ENCODE measurements at regions not wholly inside any gene's neighbourhood (a gene's known extent, or its start where the extent isn't known, plus 50 kb on each side); places are given as distances from the start of the nearest gene placed in this dataset.
"Not testable (repeated sequence)": the region's sequence is repeated elsewhere in the genome, so short reads cannot be mapped to it uniquely, and the experiment has no call there.

- DNase-seq (ENCODE audit: low read depth in 4 of 4, low spot score in 1 of 4) = no peak
Measured at GRCh38 chr22:25281675-25282345, 62.4 kb downstream of the CRYBB2 start.

DNA sequence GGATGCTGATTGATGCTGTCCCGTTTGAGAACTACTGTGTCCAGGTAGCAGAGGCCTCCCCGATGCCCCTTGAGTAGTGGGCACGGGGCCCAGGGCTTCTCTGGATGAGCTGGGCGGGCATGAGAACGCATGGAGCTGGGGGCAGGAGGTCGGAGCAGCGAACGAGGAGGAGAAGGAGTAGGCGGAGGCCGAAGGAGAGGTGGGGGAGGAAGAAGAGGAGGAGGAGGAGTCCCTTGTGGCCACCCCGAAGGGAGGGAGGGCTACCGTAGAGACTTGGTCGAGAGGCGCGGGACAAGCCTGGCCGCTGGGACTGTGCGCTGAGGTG is 62.9 kb downstream of the CRYBB2 start:
- DNase-seq (ENCODE audit: low read depth in 4 of 4, low spot score in 1 of 4) = no peak

- DNase-seq (ENCODE audit: low read depth in 4 of 4, low spot score in 1 of 4) = no peak
Measured at GRCh38 chr22:25282671-25283561, 63.5 kb downstream of the CRYBB2 start.

GRCh38 chr22:25288481-25288880 is 69.0 kb downstream of the CRYBB2 start:
- not testable (repeated sequence) for DNase-seq (ENCODE audit: low read depth in 4 of 4, low spot score in 1 of 4)

GRCh38 chr22:25301912-25302311 is 82.5 kb downstream of the CRYBB2 start:
- not testable (repeated sequence) for DNase-seq (ENCODE audit: low read depth in 4 of 4, low spot score in 1 of 4)

GRCh38 chr22:25309586-25309985 is 90.1 kb downstream of the CRYBB2 start:
- not testable (repeated sequence) for DNase-seq (ENCODE audit: low read depth in 4 of 4, low spot score in 1 of 4)

DNA sequence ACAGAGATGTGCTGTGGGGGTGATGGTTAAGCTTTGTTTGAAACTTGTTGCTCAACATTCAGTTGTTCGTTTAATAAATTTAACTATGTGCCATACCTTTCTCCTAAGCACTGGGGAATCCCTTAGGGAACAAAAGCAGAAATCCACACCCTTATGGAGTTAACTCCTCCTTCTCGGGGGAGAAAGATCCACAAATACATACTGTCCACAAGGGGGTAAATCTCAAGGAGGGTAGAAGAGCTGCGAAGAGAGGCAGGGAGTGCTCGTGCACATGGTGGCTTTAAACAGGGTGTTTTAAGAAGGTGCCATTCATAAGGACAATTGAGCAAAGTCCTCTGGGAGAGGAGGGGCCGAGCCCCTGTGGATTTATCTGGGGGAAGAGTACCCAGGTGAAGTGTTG is 92.5 kb downstream of the CRYBB2 start:
- not testable (repeated sequence) for DNase-seq (ENCODE audit: low read depth in 4 of 4, low spot score in 1 of 4)

GRCh38 chr22:25318081-25318823 is 98.8 kb downstream of the CRYBB2 start:
- DNase-seq (ENCODE audit: low read depth in 4 of 4, low spot score in 1 of 4) = no peak

DNA sequence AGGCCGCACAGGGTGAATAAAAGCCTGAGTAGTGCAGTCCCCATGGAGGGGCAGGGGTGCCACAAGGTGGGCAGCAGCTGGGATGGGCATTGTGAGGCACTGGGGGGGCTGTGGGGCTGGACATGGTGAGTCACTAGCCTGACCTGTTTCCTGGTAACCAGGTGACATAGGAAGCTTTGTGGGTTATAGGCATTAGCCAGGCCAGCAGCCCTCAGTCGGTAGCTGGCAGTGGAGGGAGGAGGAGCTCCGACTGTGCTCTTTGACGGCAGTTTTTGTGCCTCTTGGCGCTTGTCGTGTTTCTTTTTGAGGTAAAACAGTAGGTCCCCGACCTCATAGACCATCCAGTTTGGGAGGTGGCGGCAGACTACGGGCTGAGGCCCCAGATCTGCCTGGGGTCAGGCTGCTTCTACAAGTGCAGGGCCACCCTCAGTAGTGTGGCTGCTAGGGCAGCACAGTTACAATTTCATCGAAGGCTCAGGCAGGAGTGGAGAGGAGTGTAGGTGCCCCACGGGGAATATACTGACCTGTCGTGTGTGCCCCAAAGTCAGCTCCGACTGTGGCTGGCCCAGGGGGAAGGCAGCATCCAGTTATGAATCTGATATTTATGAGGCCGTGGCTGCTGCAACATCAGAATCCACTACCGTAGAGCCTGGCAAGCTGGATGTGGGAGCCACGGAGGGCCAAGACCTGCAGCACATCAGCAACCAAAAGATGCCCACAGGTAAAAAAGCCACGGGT is 107.7 kb downstream of the CRYBB2 start:
- DNase-seq (ENCODE audit: low read depth in 4 of 4, low spot score in 1 of 4) = no peak

DNA sequence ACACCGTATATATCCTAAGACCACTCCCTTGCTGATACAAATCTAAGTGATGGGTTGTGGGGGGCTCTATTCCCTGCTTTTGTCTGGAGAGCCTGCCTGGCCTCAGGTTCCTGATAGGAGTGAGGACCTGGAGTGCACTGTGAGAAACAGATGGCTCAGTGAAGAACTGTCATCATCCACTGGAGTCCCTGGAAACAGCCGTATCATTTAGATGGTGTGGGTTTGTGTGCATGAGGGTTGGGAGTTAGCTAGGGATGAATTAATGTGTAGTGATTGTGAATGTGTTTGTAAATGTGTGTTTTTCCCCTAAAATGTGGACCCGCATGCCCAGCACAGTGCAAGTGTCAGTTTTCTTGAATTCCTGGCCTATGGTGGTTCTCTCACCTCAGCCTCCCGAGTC is 111.6 kb downstream of the CRYBB2 start:
- no peak for DNase-seq (ENCODE audit: low read depth in 4 of 4, low spot score in 1 of 4)

DNA sequence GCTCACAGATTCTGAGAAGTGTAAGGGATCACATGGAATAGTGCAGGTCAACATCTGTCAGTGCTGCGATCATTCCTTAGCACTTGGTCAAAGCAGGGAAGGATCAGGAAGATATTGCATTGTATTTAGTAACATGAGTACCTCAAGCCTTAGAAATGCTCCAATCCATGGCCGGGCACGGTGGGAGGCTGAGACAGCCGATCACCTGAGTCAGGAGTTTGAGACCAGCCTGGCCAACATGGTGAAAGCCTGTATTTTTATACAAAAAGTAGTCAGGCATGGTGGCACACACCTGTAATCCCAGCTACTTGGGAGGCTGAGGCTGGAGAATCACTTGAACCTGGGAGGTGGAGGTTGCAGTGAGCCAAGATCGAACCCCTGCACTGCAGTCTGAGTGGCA is 112.5 kb downstream of the CRYBB2 start:
- not testable (repeated sequence) for DNase-seq (ENCODE audit: low read depth in 4 of 4, low spot score in 1 of 4)

GRCh38 chr22:25332386-25332785 is 112.9 kb downstream of the CRYBB2 start:
- DNase-seq (ENCODE audit: low read depth in 4 of 4, low spot score in 1 of 4) = no peak

GRCh38 chr22:25334162-25334490 is 114.7 kb downstream of the CRYBB2 start:
- peak; percentile 5 to 48 (median 24) for DNase-seq (ENCODE audit: low read depth in 4 of 4, low spot score in 1 of 4)

- DNase-seq (ENCODE audit: low read depth in 4 of 4, low spot score in 1 of 4) = not testable (repeated sequence)
Measured at GRCh38 chr22:25334631-25335030, 115.2 kb downstream of the CRYBB2 start.

GRCh38 chr22:25335276-25335675 is 115.8 kb downstream of the CRYBB2 start:
- not testable (repeated sequence) for DNase-seq (ENCODE audit: low read depth in 4 of 4, low spot score in 1 of 4)

DNA sequence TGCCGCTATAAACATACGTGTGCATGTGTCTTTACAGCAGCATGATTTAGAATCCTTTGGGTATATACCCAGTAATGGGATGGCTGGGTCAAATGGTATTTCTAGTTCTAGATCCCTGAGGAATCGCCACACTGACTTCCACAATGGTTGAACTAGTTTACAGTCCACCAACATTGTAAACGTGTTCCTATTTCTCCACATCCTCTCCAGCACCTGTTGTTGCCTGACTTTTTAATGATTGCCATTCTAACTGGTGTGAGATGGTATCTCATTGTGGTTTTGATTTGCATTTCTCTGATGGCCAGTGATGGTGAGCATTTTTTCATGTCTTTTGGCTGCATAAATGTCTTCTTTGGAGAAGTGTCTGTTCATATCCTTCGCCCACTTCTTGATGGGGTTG is 121.1 kb downstream of the CRYBB2 start:
- DNase-seq (ENCODE audit: low read depth in 4 of 4, low spot score in 1 of 4) = not testable (repeated sequence)

- DNase-seq (ENCODE audit: low read depth in 4 of 4, low spot score in 1 of 4) = not testable (repeated sequence)
Measured at GRCh38 chr22:25344366-25344765, 124.9 kb downstream of the CRYBB2 start.

DNA sequence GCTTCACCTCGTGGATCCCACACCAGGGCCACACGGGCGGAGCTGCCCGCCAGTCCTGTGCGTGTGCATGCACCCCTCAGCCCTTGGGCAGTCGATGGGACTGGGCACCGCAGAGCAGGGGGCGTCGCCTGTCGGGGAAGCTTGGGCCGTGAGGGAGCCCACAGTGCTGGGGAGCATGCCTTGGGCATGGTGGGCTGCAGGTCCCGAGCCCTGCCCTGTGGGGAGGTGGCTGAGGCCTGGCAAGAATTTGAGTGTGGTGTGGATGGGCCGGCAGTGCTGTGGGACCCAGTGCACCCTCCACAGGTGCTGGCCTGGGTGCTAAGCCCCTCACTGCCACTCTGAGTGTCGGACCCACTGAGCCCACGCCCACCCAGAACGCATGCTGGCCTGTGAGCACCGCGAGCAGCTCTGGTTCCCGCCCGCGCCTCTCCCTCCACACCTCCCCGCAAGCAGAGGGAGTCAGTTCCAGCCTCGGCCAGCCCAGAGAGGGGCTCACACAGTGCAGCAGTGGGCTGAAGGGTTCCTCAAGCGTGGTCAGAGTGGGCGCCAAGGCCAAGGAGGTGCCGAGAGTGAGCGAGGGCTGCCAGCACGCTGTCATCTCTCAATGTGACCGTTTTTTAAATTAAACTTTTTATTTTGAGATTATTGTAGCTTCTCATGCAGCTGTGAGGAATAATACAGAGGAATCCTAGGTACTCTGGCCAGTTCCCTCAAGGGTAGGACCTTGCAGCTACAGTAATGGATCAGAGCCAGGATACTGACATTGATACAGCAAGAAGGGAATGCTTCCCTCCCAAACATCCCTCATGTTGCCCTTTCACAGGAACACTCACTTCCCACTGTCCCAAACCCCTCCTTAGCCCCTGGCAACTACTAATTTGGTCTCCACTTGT is 127.7 kb downstream of the CRYBB2 start:
- DNase-seq (ENCODE audit: low read depth in 4 of 4, low spot score in 1 of 4) = no peak

GRCh38 chr22:25347752-25348102 is 128.3 kb downstream of the CRYBB2 start:
- no peak for DNase-seq (ENCODE audit: low read depth in 4 of 4, low spot score in 1 of 4)

- no peak for DNase-seq (ENCODE audit: low read depth in 4 of 4, low spot score in 1 of 4)
Measured at GRCh38 chr22:25348391-25348790, 129.0 kb downstream of the CRYBB2 start.

Measured in stimulated activated CD4-positive, alpha-beta T cell treated with anti-CD3 and anti-CD28 coated beads, Interleukin-1b, Interleukin-23, amount 100 ng/mL, for 24 hours (primary cell).